ENCODE measurements at regions not wholly inside any gene's neighbourhood (a gene's known extent, or its start where the extent isn't known, plus 50 kb on each side); places are given as distances from the start of the nearest gene placed in this dataset.

GRCh38 chr9:78698371-78698770 lies 401.4 kb downstream of the PSAT1 start:
- H4K91ac ChIP-seq (replicated peaks; ENCODE audit: insufficient read length, low read length): no peak overlapping the region
- CTCF ChIA-PET (ENCODE audit: partially characterized antibody): interaction anchor here (0.6 to 2.0 kb wide), 6 partner anchors 13 to 556 kb away, joined by 3 to 6 read pairs (median 4); no protein-coding TSS in a partner anchor
- no peak for TF ChIP-seq SRF (IDR thresholded peaks at IDR 0.05; ENCODE audit: low read depth, low read length)
- TF ChIP-seq CTCF (IDR thresholded peaks at IDR 0.05; ENCODE audit: control extremely low read depth in 1 of 3, insufficient read depth in 1 of 3, low read depth in 1 of 3, low read length in 3 of 3): no peak
- TF ChIP-seq RXRA (IDR thresholded peaks at IDR 0.05; ENCODE audit: insufficient read depth, low read depth, low read length): no peak
- TF ChIP-seq CHD1 (IDR thresholded peaks at IDR 0.05; ENCODE audit: low read depth, low read length): no peak
- TF ChIP-seq SIRT6 (IDR thresholded peaks at IDR 0.05; ENCODE audit: low read length): no peak
- TF ChIP-seq KDM5A (IDR thresholded peaks at IDR 0.05; ENCODE audit: low read length): no peak
- no peak for TF ChIP-seq POU5F1 (IDR thresholded peaks at IDR 0.05; ENCODE audit: low read depth, low read length)
- TF ChIP-seq SP1 (IDR thresholded peaks at IDR 0.05; ENCODE audit: low read depth, low read length): no peak
- TF ChIP-seq BACH1 (IDR thresholded peaks at IDR 0.05; ENCODE audit: low read length): no peak
- no peak for TF ChIP-seq HDAC2 (IDR thresholded peaks at IDR 0.05; ENCODE audit: borderline replicate concordance in 1 of 2, low read depth in 2 of 2, low read length in 2 of 2)
- TF ChIP-seq HDAC6 (IDR thresholded peaks at IDR 0.05; ENCODE audit: low read depth, low read length): no peak
- no peak for TF ChIP-seq BCL11A (IDR thresholded peaks at IDR 0.05; ENCODE audit: low read depth in 2 of 2, low read length in 2 of 2)
- no peak for TF ChIP-seq CBX8 (IDR thresholded peaks at IDR 0.05; ENCODE audit: borderline replicate concordance, low read depth, low read length)

More at GRCh38 chr9:78698371-78698770, 401.4 kb downstream of the PSAT1 start:
- POLR2A ChIA-PET (ENCODE audit: partially characterized antibody): no interaction called here
- Histone ChIP-seq H2BK15ac (ENCODE audit: low read length) (no peak overlapping the region), H3K79me2 (ENCODE audit: control insufficient read depth in 1 of 2, insufficient read depth in 2 of 2, low read length in 2 of 2) (no peaks in the 10 kb centered on the region), H2AFZ (ENCODE audit: low read length) (no peak overlapping the region), H3K14ac (ENCODE audit: insufficient read length) (no peak overlapping the region), H3K4ac (replicated peaks; ENCODE audit: insufficient read length, low read depth, low read length) (no peak overlapping the region), H2BK5ac (ENCODE audit: low read depth, low read length) (no peak overlapping the region), H3K4me3 (ENCODE audit: extremely low read depth in 1 of 4, insufficient read depth in 2 of 4, low read depth in 3 of 4, low read length in 4 of 4) (no peak overlapping the region), H2AK5ac (ENCODE audit: low read depth, low read length) (no peak overlapping the region), H3K23ac (ENCODE audit: insufficient read length) (no peak overlapping the region), H3K18ac (ENCODE audit: extremely low read depth, low read length) (no peak overlapping the region), H3K27me3 (replicated peaks in 1 of 4; ENCODE audit: control insufficient read depth in 3 of 4, extremely low read depth in 1 of 4, insufficient read depth in 3 of 4, low read length in 3 of 4) (no peaks in the 10 kb centered on the region), H2BK20ac (ENCODE audit: low read length) (no peak overlapping the region), H3K4me2 (ENCODE audit: insufficient read depth in 1 of 2, low read depth in 2 of 2, low read length in 2 of 2) (no peak overlapping the region), H3K4me1 (replicated peaks in 1 of 4; ENCODE audit: control insufficient read depth in 3 of 4, insufficient read depth in 4 of 4, low read length in 3 of 4) (no peaks in the 10 kb centered on the region), H4K8ac (ENCODE audit: extremely low read depth, insufficient read depth, low read length) (no peak overlapping the region), H3K9ac (replicated peaks in 1 of 4; ENCODE audit: extremely low read depth in 1 of 4, low read depth in 3 of 4, low read length in 3 of 4) (no peak overlapping the region), H2BK12ac (ENCODE audit: low read depth, low read length) (no peak overlapping the region), H3K56ac (replicated peaks; ENCODE audit: insufficient read length, low read depth, low read length) (no peak overlapping the region), H4K5ac (ENCODE audit: insufficient read length, low read depth, low read length) (no peak overlapping the region), H4K20me1 (replicated peaks in 1 of 2; ENCODE audit: control insufficient read depth in 1 of 2, insufficient read depth in 2 of 2, low read length in 2 of 2) (no peaks in the 10 kb centered on the region), H3K79me1 (ENCODE audit: low read depth, low read length) (no peaks in the 10 kb centered on the region), H3K23me2 (ENCODE audit: low read depth, low read length) (no peaks in the 10 kb centered on the region; the same call in 1 of the 2 replicates), H3K9me3 (ENCODE audit: insufficient read depth in 2 of 2, low read depth in 1 of 2, low read length in 1 of 2) (no peaks in the 10 kb centered on the region), H2BK120ac (replicated peaks; ENCODE audit: low read depth, low read length) (no peak overlapping the region), H3K36me3 (ENCODE audit: control insufficient read depth in 2 of 4, insufficient read depth in 4 of 4, low read length in 3 of 4) (no peaks in the 10 kb centered on the region), H3K27ac (ENCODE audit: low read depth, low read length) (no peak overlapping the region)
- WGBS, 2 experiments (ENCODE audit: extremely low coverage in 1 of 2, insufficient coverage in 1 of 2, insufficient read length in 1 of 2, insufficient replicate concordance in 2 of 2, low coverage in 1 of 2, low lambda C conversion rate in 2 of 2, missing lambda C conversion rate in 1 of 2): 97% methylated on average over 2 of the region's 2 CpGs; no CpG with 5 or more reads in 1 of the 2 experiments
- DNase-seq (ENCODE audit: low read depth in 1 of 2, low spot score in 2 of 2): no peak
- FAIRE-seq: no peak
